Fibroblast of skin of scalp (primary cell): ENCODE measurements at regions not wholly inside any gene's neighbourhood (a gene's known extent, or its start where the extent isn't known, plus 50 kb on each side); places are given as distances from the start of the nearest gene placed in this dataset.
"Not testable (repeated sequence)": the region's sequence is repeated elsewhere in the genome, so short reads cannot be mapped to it uniquely, and the experiment has no call there.

Experiments used
- DNase-seq: peaks from one replicate; pipeline ENCODE4 v3.0.0-alpha.2; 2013

GRCh38 chr4:45346816-45347435 lies 620.6 kb upstream of the GNPDA2 start:
- DNase-seq, result no peak

- no peak for DNase-seq
Observed at GRCh38 chr4:45345558-45345957, 619.2 kb upstream of the GNPDA2 start.

GRCh38 chr4:45331802-45332201 lies 605.4 kb upstream of the GNPDA2 start:
- DNase-seq, result no peak

- DNase-seq, result no peak
Observed at GRCh38 chr4:45327544-45327943, 601.2 kb upstream of the GNPDA2 start.

- no peak for DNase-seq
Observed at GRCh38 chr4:45324455-45325417, 598.4 kb upstream of the GNPDA2 start.

- no peak for DNase-seq
Observed at GRCh38 chr4:45323453-45324058, 597.2 kb upstream of the GNPDA2 start.

- no peak for DNase-seq
Observed at GRCh38 chr4:45317739-45318138, 591.4 kb upstream of the GNPDA2 start.

GRCh38 chr4:45317276-45317675 lies 590.9 kb upstream of the GNPDA2 start:
- no peak for DNase-seq

- no peak for DNase-seq
Observed at GRCh38 chr4:45316257-45316656, 589.9 kb upstream of the GNPDA2 start.

GRCh38 chr4:45302828-45303227 lies 576.5 kb upstream of the GNPDA2 start:
- DNase-seq, result no peak

GRCh38 chr4:45294464-45294863 lies 568.1 kb upstream of the GNPDA2 start:
- no peak for DNase-seq

- no peak for DNase-seq
Observed at GRCh38 chr4:45293335-45293734, 567.0 kb upstream of the GNPDA2 start.

- no peak for DNase-seq
Observed at GRCh38 chr4:45292844-45293243, 566.5 kb upstream of the GNPDA2 start.

GRCh38 chr4:45284400-45285085 lies 558.2 kb upstream of the GNPDA2 start:
- DNase-seq, result no peak

GRCh38 chr4:45283352-45283751 lies 557.0 kb upstream of the GNPDA2 start:
- DNase-seq, result no peak

GRCh38 chr4:45280121-45280520 lies 553.8 kb upstream of the GNPDA2 start:
- DNase-seq, result no peak

GRCh38 chr4:45275862-45276261 lies 549.5 kb upstream of the GNPDA2 start:
- no peak for DNase-seq

GRCh38 chr4:45248106-45248505 lies 521.8 kb upstream of the GNPDA2 start:
- DNase-seq, result not testable (repeated sequence)

- peak; percentile 0 for DNase-seq
Observed at GRCh38 chr4:45241976-45242375, 515.6 kb upstream of the GNPDA2 start.

GRCh38 chr4:45229206-45229605 lies 502.9 kb upstream of the GNPDA2 start:
- DNase-seq, result no peak

- no peak for DNase-seq
Observed at GRCh38 chr4:45215976-45216542, 489.7 kb upstream of the GNPDA2 start.

- DNase-seq, result not testable (repeated sequence)
Observed at GRCh38 chr4:45208476-45208875, 482.1 kb upstream of the GNPDA2 start.
